ENCODE measurements at regions not wholly inside any gene's neighbourhood (a gene's known extent, or its start where the extent isn't known, plus 50 kb on each side); places are given as distances from the start of the nearest gene placed in this dataset.

DNA sequence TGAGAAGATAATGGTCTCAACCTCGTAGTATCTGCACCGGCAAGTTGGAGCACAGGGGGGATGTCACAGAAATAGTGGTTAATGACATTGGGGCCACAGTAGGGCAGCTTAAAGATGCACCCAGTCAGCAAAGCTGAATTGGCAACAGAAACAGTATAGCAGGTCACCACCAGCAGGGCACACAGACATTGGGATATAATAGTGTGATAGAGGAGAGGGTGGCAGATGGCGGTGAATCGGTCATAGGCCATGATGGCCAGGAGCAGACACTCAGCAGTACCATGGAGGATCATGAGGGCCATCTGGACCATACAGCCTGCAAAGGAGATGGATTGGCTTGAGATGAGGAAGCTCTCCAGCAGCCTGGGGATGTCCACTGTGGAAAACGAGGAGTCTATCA, 106.0 kb upstream of the OR9Q1 start:
- ChIA-PET CTCF (no interaction called here), POLR2A (no interaction called here)
- Histone ChIP-seq H2AFZ (ENCODE audit: low read depth, low read length) (no peak overlapping the region), H3K9ac (replicated peaks; ENCODE audit: extremely low read depth, insufficient read depth, low read length) (no peak overlapping the region), H3K4me1 (ENCODE audit: control insufficient read depth, extremely low read depth, insufficient read depth, low read length) (no peaks in the 10 kb centered on the region), H3K4me2 (ENCODE audit: insufficient read depth, low read length) (no peak overlapping the region), H3K4me3 (replicated peaks in 1 of 3; ENCODE audit: insufficient read depth in 1 of 3, low read depth in 1 of 3, low read length in 3 of 3) (no peak overlapping the region), H3K9me3 (replicated peaks; ENCODE audit: control insufficient read depth, insufficient read depth, low read length) (no peaks in the 10 kb centered on the region), H3K36me3 (ENCODE audit: control insufficient read depth in 2 of 2, extremely low read depth in 1 of 2, insufficient read depth in 2 of 2, low read length in 2 of 2) (no peaks in the 10 kb centered on the region), H3K79me2 (ENCODE audit: control insufficient read depth, insufficient read depth, low read length) (no peaks in the 10 kb centered on the region), H3K27me3 (ENCODE audit: control insufficient read depth in 2 of 2, insufficient read depth in 2 of 2, low read length in 2 of 2) (no peaks in the 10 kb centered on the region), H3K9me1 (replicated peaks; ENCODE audit: control insufficient read depth, extremely low read depth, insufficient read depth, low read length) (no peaks in the 10 kb centered on the region), H3K27ac (ENCODE audit: insufficient read depth, low read depth, low read length) (no peak overlapping the region), H4K20me1 (replicated peaks; ENCODE audit: control insufficient read depth, extremely low read depth, insufficient read depth, low read length) (no peaks in the 10 kb centered on the region)
- no TSS peak for BruUV-seq (replicated peaks)
- dilution Hi-C loops (cut with MboI; ENCODE audit: extremely low pct_ligation_motif_present, low sequenced_read_pairs) (no loop called here), intact Hi-C loops (cut with micrococcal nuclease) (no loop called here)
- no peak for FAIRE-seq
- DNase-seq (ENCODE audit: low read depth, low spot score) = no peak
- TF ChIP-seq EZH2 (IDR thresholded peaks at IDR 0.05; ENCODE audit: borderline replicate concordance, low read depth, low read length, severe bottlenecking) (no peak), MYC (IDR thresholded peaks at IDR 0.05; ENCODE audit: low read depth, low read length) (no peak)
- TF ChIP-seq, protein P1, sequence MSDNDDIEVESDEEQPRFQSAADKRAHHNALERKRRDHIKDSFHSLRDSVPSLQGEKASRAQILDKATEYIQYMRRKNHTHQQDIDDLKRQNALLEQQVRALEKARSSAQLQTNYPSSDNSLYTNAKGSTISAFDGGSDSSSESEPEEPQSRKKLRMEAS (IDR thresholded peaks at IDR 0.05; ENCODE audit: insufficient read depth, insufficient read length) = no peak

DNA sequence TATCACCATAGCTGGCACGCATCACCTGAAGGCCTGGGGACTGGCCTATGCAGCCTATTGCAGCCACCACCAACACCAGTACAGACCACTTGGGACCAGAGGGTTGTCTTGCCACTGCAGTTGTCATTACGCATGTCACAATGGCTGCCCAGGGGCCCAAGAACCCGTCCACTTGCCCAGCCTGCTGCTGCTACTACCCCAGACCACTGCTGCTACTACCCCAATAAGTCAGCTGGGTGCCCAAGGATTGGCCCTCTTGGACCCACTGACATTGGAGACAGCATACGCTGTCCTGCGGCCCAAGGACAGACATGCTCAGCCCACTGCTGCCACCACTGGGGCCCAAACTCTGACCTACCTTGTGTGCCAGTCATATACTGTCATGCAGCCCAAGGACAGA, 102.7 kb upstream of the OR9Q1 start:
- intact Hi-C loops (cut with micrococcal nuclease) (no loop called here), dilution Hi-C loops (cut with MboI; ENCODE audit: extremely low pct_ligation_motif_present, low sequenced_read_pairs) (no loop called here)
- no TSS peak for BruUV-seq (replicated peaks)
- H3K9me3 ChIP-seq (replicated peaks; ENCODE audit: control insufficient read depth, insufficient read depth, low read length) = no peaks in the 10 kb centered on the region
- no peak overlapping the region for H3K4me3 ChIP-seq (replicated peaks in 1 of 3; ENCODE audit: insufficient read depth in 1 of 3, low read depth in 1 of 3, low read length in 3 of 3)
- no peaks in the 10 kb centered on the region for H3K79me2 ChIP-seq (ENCODE audit: control insufficient read depth, insufficient read depth, low read length)
- H3K9me1 ChIP-seq (replicated peaks; ENCODE audit: control insufficient read depth, extremely low read depth, insufficient read depth, low read length) = no peaks in the 10 kb centered on the region
- no peak overlapping the region for H2AFZ ChIP-seq (ENCODE audit: low read depth, low read length)
- FAIRE-seq (no peak), DNase-seq (ENCODE audit: low read depth, low spot score) (no peak)
- TF ChIP-seq POLR2AphosphoS5 (IDR thresholded peaks at IDR 0.05; ENCODE audit: insufficient read depth, low read depth, low read length) (no peak), JUN (IDR thresholded peaks at IDR 0.05; ENCODE audit: borderline replicate concordance, insufficient read depth, insufficient read length, low read depth) (no peak), MYC (IDR thresholded peaks at IDR 0.05; ENCODE audit: low read depth, low read length) (no peak), POLR2A (IDR thresholded peaks at IDR 0.05; ENCODE audit: low read depth, low read length) (no peak), EZH2 (IDR thresholded peaks at IDR 0.05; ENCODE audit: borderline replicate concordance, low read depth, low read length, severe bottlenecking) (no peak), GATA2 (IDR thresholded peaks at IDR 0.05; ENCODE audit: insufficient read depth, insufficient read length, low read depth, low read length) (no peak), FOS (IDR thresholded peaks at IDR 0.05; ENCODE audit: borderline replicate concordance, insufficient read depth, low read length) (no peak)
- TF ChIP-seq, protein P2, sequence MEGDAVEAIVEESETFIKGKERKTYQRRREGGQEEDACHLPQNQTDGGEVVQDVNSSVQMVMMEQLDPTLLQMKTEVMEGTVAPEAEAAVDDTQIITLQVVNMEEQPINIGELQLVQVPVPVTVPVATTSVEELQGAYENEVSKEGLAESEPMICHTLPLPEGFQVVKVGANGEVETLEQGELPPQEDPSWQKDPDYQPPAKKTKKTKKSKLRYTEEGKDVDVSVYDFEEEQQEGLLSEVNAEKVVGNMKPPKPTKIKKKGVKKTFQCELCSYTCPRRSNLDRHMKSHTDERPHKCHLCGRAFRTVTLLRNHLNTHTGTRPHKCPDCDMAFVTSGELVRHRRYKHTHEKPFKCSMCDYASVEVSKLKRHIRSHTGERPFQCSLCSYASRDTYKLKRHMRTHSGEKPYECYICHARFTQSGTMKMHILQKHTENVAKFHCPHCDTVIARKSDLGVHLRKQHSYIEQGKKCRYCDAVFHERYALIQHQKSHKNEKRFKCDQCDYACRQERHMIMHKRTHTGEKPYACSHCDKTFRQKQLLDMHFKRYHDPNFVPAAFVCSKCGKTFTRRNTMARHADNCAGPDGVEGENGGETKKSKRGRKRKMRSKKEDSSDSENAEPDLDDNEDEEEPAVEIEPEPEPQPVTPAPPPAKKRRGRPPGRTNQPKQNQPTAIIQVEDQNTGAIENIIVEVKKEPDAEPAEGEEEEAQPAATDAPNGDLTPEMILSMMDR (IDR thresholded peaks at IDR 0.05; ENCODE audit: extremely low read depth in 1 of 2, insufficient read depth in 1 of 2, low read depth in 1 of 2, low read length in 2 of 2) = no peak
- TF ChIP-seq, protein P1 (IDR thresholded peaks at IDR 0.05; ENCODE audit: insufficient read depth, insufficient read length) = no peak
- H3K9ac ChIP-seq (replicated peaks; ENCODE audit: extremely low read depth, insufficient read depth, low read length) = no peak overlapping the region
- ChIA-PET CTCF (no interaction called here), POLR2A (no interaction called here)
- no peaks in the 10 kb centered on the region for H4K20me1 ChIP-seq (replicated peaks; ENCODE audit: control insufficient read depth, extremely low read depth, insufficient read depth, low read length)
- no peak overlapping the region for H3K4me2 ChIP-seq (ENCODE audit: insufficient read depth, low read length)
- H3K36me3 ChIP-seq (ENCODE audit: control insufficient read depth in 2 of 2, extremely low read depth in 1 of 2, insufficient read depth in 2 of 2, low read length in 2 of 2) = no peaks in the 10 kb centered on the region
- H3K27me3 ChIP-seq (ENCODE audit: control insufficient read depth in 2 of 2, insufficient read depth in 2 of 2, low read length in 2 of 2) = no peaks in the 10 kb centered on the region
- H3K27ac ChIP-seq (ENCODE audit: insufficient read depth, low read depth, low read length) = no peak overlapping the region
- H3K4me1 ChIP-seq (ENCODE audit: control insufficient read depth, extremely low read depth, insufficient read depth, low read length) = no peaks in the 10 kb centered on the region
